ENCODE measurements at regions not wholly inside any gene's neighbourhood (a gene's known extent, or its start where the extent isn't known, plus 50 kb on each side); places are given as distances from the start of the nearest gene placed in this dataset.
A peak's percentile ranks its signal among the peaks of the same experiment; 100 is the strongest.

- no peaks in the 10 kb centered on the region for H3K4me1 Mint-ChIP-seq
- H3K4me3 Mint-ChIP-seq, result no peak overlapping the region
- ATAC-seq, result no peak
- no peak for DNase-seq
- H3K36me3 Mint-ChIP-seq, result peaks cover 1% of the 10 kb centered on the region
- CTCF ChIA-PET, result no interaction called here
- peaks cover 21% of the 10 kb centered on the region for H3K27me3 Mint-ChIP-seq
- no peak overlapping the region for H3K27ac Mint-ChIP-seq
- peaks cover 6% of the 10 kb centered on the region for H3K9me3 Mint-ChIP-seq (ENCODE audit: low read depth)
Measured at GRCh38 chr15:88348579-88349230, 92.2 kb upstream of the NTRK3 start.

DNA sequence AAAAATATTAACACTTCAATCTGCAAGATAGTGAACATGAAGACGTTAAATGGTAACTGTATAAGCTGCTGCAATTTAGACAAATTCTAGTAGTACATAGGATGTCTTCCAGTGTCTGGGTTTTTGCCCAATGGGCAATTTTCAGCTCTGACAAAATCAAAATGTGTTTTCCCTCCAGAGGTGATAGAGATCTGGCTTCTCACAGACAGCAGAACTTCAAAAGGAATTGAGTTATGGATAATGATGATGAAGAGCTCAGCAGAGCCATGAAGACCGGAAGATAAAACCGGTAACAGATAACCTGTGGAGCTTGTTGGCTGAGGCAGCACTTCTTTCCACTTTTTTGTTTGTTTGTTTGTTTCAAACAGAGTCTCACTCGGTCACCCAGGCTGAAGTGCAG, 89.4 kb upstream of the NTRK3 start:
- no peak overlapping the region for H3K27ac Mint-ChIP-seq

DNA sequence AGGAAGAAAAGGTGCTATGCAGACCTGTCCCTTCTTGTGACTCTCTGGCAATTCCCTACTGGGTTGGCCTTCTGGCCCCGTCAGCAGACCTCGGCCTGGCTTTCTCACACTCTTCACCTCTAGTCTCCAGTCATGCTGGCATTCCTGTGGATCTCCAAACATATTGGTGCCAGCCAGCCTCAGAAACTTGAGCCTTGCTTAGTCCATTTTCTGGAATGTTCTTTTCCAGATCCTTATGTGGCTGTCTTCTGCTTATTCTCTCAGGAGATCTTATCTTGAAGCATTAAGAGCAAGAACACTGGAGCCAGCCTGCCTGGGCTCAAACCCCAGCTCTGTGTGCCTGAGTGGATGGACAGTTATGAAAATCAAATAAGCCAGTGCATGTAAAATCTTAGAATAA, 88.2 kb upstream of the NTRK3 start:
- DNase-seq (no peak), ATAC-seq (no peak)
- Mint-ChIP-seq H3K4me3 (no peak overlapping the region), H3K36me3 (no peaks in the 10 kb centered on the region), H3K27ac (no peak overlapping the region), H3K4me1 (no peaks in the 10 kb centered on the region), H3K27me3 (peaks cover 15% of the 10 kb centered on the region), H3K9me3 (ENCODE audit: low read depth) (no peaks in the 10 kb centered on the region)
- CTCF ChIA-PET, result no interaction called here

More for the DNA sequence above, 89.4 kb upstream of the NTRK3 start:
- no peaks in the 10 kb centered on the region for H3K36me3 Mint-ChIP-seq
- no peaks in the 10 kb centered on the region for H3K9me3 Mint-ChIP-seq (ENCODE audit: low read depth)
- H3K4me1 Mint-ChIP-seq, result no peaks in the 10 kb centered on the region
- ATAC-seq (no peak), DNase-seq (no peak)
- H3K27me3 Mint-ChIP-seq, result peaks cover 21% of the 10 kb centered on the region
- no peak overlapping the region for H3K4me3 Mint-ChIP-seq
- CTCF ChIA-PET, result interaction anchor here (1.2 to 1.8 kb wide), 2 partner anchors 14 to 100 kb away, joined by 3 to 4 read pairs; no protein-coding TSS in a partner anchor

DNA sequence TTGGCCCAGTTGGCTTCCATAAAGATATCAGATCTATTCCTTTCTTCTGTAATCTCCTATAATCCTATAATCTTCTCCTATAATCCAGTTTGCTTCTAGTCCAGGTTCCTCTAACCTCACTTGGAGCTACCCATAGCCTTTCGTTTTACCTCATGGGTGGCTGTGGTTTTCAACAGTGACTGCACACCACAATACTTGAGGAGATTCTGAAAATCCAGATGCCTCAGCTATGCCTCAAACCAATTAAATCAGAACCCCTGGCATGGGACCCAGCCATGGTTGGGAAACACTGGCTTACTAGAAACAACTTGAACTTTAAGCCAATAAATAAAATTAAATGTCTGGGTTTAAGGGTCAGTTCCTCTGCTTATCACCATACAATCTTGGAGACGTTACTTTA, 86.1 kb upstream of the NTRK3 start:
- Mint-ChIP-seq H3K9me3 (ENCODE audit: low read depth) (no peaks in the 10 kb centered on the region), H3K36me3 (no peaks in the 10 kb centered on the region), H3K4me1 (no peaks in the 10 kb centered on the region), H3K27me3 (peaks cover 10% of the 10 kb centered on the region), H3K4me3 (no peak overlapping the region), H3K27ac (no peak overlapping the region)
- DNase-seq (no peak), ATAC-seq (no peak)
- CTCF ChIA-PET, result no interaction called here

- Mint-ChIP-seq H3K4me1 (no peaks in the 10 kb centered on the region), H3K9me3 (ENCODE audit: low read depth) (no peaks in the 10 kb centered on the region), H3K27ac (no peak overlapping the region), H3K36me3 (no peaks in the 10 kb centered on the region), H3K27me3 (peaks cover 10% of the 10 kb centered on the region), H3K4me3 (no peak overlapping the region)
- ATAC-seq (no peak), DNase-seq (no peak)
- CTCF ChIA-PET, result no interaction called here
Measured at GRCh38 chr15:88341653-88342052, 85.1 kb upstream of the NTRK3 start.

DNA sequence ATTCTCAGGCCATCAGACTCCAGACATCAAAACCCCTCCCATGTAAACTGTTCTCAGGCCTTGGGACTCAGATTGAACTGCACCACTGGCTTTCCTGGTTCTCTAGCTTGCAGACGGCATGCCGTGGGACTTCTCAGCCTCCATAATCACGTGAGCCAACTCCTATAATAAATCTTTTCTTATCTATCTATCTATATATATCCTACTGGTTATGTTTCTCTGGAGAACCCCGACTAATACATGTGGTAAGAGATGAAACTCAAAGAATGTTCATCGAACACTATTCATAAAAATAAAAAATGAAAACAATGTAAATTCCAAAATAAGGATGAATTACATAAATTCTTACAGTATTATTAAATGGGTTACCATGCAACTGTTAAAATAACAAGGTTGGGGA, 84.5 kb upstream of the NTRK3 start:
- DNase-seq (no peak), ATAC-seq (no peak)
- Mint-ChIP-seq H3K4me3 (no peak overlapping the region), H3K27ac (no peak overlapping the region), H3K36me3 (no peaks in the 10 kb centered on the region), H3K27me3 (peaks cover 6% of the 10 kb centered on the region), H3K4me1 (no peaks in the 10 kb centered on the region), H3K9me3 (ENCODE audit: low read depth) (no peaks in the 10 kb centered on the region)
- CTCF ChIA-PET, result no interaction called here

DNA sequence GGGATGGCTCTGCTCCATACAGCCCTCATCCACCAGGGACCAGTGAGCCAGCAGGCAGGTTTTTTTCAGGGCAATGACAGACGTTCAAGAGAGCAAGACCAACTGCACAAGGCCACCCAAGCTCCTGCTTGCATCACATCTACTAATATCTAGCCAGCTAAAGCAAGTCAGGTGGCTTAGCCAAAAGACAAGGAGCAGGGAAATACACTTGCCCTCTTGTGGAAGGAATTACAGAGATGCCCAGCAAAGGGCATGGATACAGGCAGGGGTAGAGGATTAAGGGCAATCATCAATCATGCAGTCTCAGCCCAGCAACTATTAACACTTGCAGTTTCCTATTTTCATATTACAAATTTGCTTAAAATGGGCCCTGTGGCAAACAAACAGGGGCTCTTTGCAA, 81.5 kb upstream of the NTRK3 start:
- DNase-seq (no peak), ATAC-seq (no peak)
- CTCF ChIA-PET, result no interaction called here
- Mint-ChIP-seq H3K9me3 (ENCODE audit: low read depth) (no peaks in the 10 kb centered on the region), H3K27me3 (peaks cover 8% of the 10 kb centered on the region), H3K4me3 (no peak overlapping the region), H3K4me1 (no peaks in the 10 kb centered on the region), H3K27ac (no peak overlapping the region), H3K36me3 (no peaks in the 10 kb centered on the region)

- no peaks in the 10 kb centered on the region for H3K9me3 Mint-ChIP-seq (ENCODE audit: low read depth)
- no peak for DNase-seq
- ATAC-seq, result no peak
Measured at GRCh38 chr15:88335074-88335473, 78.5 kb upstream of the NTRK3 start.

GRCh38 chr15:88334436-88334835, 77.9 kb upstream of the NTRK3 start:
- no peak for DNase-seq
- H3K27ac Mint-ChIP-seq, result no peak overlapping the region
- no peaks in the 10 kb centered on the region for H3K36me3 Mint-ChIP-seq
- H3K9me3 Mint-ChIP-seq (ENCODE audit: low read depth), result no peaks in the 10 kb centered on the region
- H3K4me3 Mint-ChIP-seq, result no peak overlapping the region
- peaks cover 10% of the 10 kb centered on the region for H3K27me3 Mint-ChIP-seq
- no peaks in the 10 kb centered on the region for H3K4me1 Mint-ChIP-seq
- no peak for ATAC-seq
- CTCF ChIA-PET, result no interaction called here

More at GRCh38 chr15:88335074-88335473, 78.5 kb upstream of the NTRK3 start:
- Mint-ChIP-seq H3K27me3 (peaks cover 8% of the 10 kb centered on the region), H3K4me3 (no peak overlapping the region), H3K27ac (no peak overlapping the region), H3K36me3 (no peaks in the 10 kb centered on the region), H3K4me1 (no peaks in the 10 kb centered on the region)
- CTCF ChIA-PET, result no interaction called here

- Mint-ChIP-seq H3K4me1 (no peaks in the 10 kb centered on the region), H3K27me3 (peaks cover 9% of the 10 kb centered on the region), H3K9me3 (ENCODE audit: low read depth) (no peaks in the 10 kb centered on the region), H3K36me3 (no peaks in the 10 kb centered on the region), H3K4me3 (no peak overlapping the region), H3K27ac (no peak overlapping the region)
- DNase-seq (peak; percentile 62), ATAC-seq (peak; percentile 45)
- CTCF ChIA-PET, result interaction anchor here (0.7 to 1.2 kb wide), 5 partner anchors 15 to 123 kb away, joined by 3 to 4 read pairs (median 3); no protein-coding TSS in a partner anchor
Measured at GRCh38 chr15:88331291-88331690, 74.8 kb upstream of the NTRK3 start.

GRCh38 chr15:88326924-88327323, 70.4 kb upstream of the NTRK3 start:
- DNase-seq (no peak), ATAC-seq (no peak)
- CTCF ChIA-PET, result no interaction called here
- peaks cover 7% of the 10 kb centered on the region for H3K27me3 Mint-ChIP-seq
- no peaks in the 10 kb centered on the region for H3K4me1 Mint-ChIP-seq
- H3K36me3 Mint-ChIP-seq, result no peaks in the 10 kb centered on the region
- H3K4me3 Mint-ChIP-seq, result no peak overlapping the region
- H3K9me3 Mint-ChIP-seq (ENCODE audit: low read depth), result no peaks in the 10 kb centered on the region
- H3K27ac Mint-ChIP-seq, result no peak overlapping the region

DNA sequence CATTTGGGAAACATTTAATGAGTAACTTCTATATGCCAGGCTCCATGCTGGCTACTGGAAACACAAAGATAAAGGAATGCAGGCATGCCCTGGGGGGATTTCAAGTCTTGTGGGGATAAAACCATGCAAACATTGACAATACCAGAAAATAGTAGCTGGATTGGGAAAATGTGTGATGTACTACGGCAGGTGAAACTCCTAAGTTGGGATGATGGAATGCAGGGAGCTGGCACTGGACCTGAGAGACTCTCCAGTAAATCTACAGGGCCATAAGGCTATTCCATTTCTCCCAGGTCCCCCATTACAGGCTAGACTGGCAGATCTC, 68.2 kb upstream of the NTRK3 start:
- Mint-ChIP-seq H3K4me3 (no peak overlapping the region), H3K4me1 (no peaks in the 10 kb centered on the region), H3K36me3 (no peaks in the 10 kb centered on the region), H3K27me3 (peaks cover 6% of the 10 kb centered on the region), H3K27ac (no peak overlapping the region), H3K9me3 (ENCODE audit: low read depth) (no peaks in the 10 kb centered on the region)
- CTCF ChIA-PET, result no interaction called here
- ATAC-seq, result no peak
- DNase-seq, result no peak

GRCh38 chr15:88323976-88324740, 67.6 kb upstream of the NTRK3 start:
- DNase-seq (no peak), ATAC-seq (no peak)
- H3K27ac Mint-ChIP-seq, result no peak overlapping the region
- CTCF ChIA-PET, result interaction anchor here (1.0 kb wide), 1 partner anchor 9 kb away, joined by 3 read pairs; no protein-coding TSS in a partner anchor
- H3K36me3 Mint-ChIP-seq, result no peaks in the 10 kb centered on the region
- H3K27me3 Mint-ChIP-seq, result peaks cover 5% of the 10 kb centered on the region
- H3K4me3 Mint-ChIP-seq, result no peak overlapping the region
- no peaks in the 10 kb centered on the region for H3K4me1 Mint-ChIP-seq
- H3K9me3 Mint-ChIP-seq (ENCODE audit: low read depth), result no peaks in the 10 kb centered on the region

DNA sequence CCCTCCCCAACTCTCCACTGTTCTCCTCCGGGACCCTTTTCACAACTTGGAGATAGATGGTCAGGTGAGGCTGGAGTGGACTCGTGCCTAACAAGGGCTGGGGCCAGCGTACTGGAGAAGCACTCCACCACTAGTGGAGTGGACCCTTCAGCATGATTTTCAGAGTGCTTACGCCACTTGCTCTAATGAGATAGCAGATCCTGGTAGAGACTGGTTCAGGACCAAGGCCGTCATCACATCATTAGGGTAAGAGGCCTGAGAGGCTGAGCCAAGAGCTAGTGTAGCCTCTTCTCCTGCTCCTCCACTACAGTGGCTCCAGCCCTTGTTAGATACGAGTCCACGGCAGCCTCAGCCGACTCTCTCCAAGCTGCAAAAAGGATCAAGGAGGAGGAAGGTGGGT, 66.9 kb upstream of the NTRK3 start:
- Mint-ChIP-seq H3K36me3 (no peaks in the 10 kb centered on the region), H3K27me3 (peaks cover 3% of the 10 kb centered on the region), H3K9me3 (ENCODE audit: low read depth) (no peaks in the 10 kb centered on the region), H3K4me1 (no peaks in the 10 kb centered on the region), H3K4me3 (no peak overlapping the region), H3K27ac (no peak overlapping the region)
- no peak for DNase-seq
- no peak for ATAC-seq
- CTCF ChIA-PET, result interaction anchor here (1.0 kb wide), 1 partner anchor 10 kb away, joined by 3 read pairs; no protein-coding TSS in a partner anchor

Measured in activated CD8-positive, alpha-beta memory T cell treated with anti-CD3 and anti-CD28 coated beads, Interleukin-2, amount 10 ng/mL, durations not matched to agents 7 days and 5 days (primary cell).